ENCODE measurements at regions not wholly inside any gene's neighbourhood (a gene's known extent, or its start where the extent isn't known, plus 50 kb on each side); places are given as distances from the start of the nearest gene placed in this dataset.

DNA sequence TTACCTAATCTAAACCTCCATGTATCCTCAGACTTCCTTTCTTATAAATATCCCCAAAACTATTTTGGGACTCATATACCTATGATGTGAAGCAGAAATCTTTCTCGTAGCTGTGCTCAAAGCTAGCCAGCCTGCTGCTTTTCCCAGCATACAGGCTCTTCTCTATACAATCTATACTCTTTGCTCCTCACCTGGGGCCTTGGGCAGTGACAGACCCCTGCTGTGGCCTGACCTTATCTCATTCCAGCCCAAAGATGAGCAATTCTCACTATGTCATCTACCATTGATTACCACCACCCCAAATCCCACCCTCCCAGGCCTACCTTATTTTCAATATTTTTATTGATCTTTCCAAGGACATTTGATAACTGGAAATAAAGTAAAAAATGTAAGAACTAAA lies 83.2 kb upstream of the FBXL4 start:
- no peak for TF ChIP-seq ZFP30 (CRISPR knock-in tag; IDR thresholded peaks at IDR 0.05)
- TF ChIP-seq, protein P1, sequence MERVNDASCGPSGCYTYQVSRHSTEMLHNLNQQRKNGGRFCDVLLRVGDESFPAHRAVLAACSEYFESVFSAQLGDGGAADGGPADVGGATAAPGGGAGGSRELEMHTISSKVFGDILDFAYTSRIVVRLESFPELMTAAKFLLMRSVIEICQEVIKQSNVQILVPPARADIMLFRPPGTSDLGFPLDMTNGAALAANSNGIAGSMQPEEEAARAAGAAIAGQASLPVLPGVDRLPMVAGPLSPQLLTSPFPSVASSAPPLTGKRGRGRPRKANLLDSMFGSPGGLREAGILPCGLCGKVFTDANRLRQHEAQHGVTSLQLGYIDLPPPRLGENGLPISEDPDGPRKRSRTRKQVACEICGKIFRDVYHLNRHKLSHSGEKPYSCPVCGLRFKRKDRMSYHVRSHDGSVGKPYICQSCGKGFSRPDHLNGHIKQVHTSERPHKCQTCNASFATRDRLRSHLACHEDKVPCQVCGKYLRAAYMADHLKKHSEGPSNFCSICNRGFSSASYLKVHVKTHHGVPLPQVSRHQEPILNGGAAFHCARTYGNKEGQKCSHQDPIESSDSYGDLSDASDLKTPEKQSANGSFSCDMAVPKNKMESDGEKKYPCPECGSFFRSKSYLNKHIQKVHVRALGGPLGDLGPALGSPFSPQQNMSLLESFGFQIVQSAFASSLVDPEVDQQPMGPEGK (CRISPR knock-in tag; IDR thresholded peaks at IDR 0.05; ENCODE audit: borderline replicate concordance), result no peak
- no peak for TF ChIP-seq ZFP3 (CRISPR knock-in tag; IDR thresholded peaks at IDR 0.05)

Data from SK-N-SH treated with all-trans-retinoic acid at 6 μM for 48 hours (cell line).